ENCODE measurements at regions not wholly inside any gene's neighbourhood (a gene's known extent, or its start where the extent isn't known, plus 50 kb on each side); places are given as distances from the start of the nearest gene placed in this dataset.

- Histone ChIP-seq H3K9me3 (ENCODE audit: insufficient read depth in 2 of 2, low read depth in 1 of 2, low read length in 1 of 2) (no peaks in the 10 kb centered on the region), H3K23ac (ENCODE audit: insufficient read length) (no peak overlapping the region), H2BK12ac (ENCODE audit: low read depth, low read length) (no peak overlapping the region), H4K91ac (replicated peaks; ENCODE audit: insufficient read length, low read length) (no peak overlapping the region), H4K8ac (ENCODE audit: extremely low read depth, insufficient read depth, low read length) (peak overlapping the region; percentile 42; the same call in 1 of the 2 replicates), H2BK15ac (ENCODE audit: low read length) (no peak overlapping the region), H2BK5ac (ENCODE audit: low read depth, low read length) (no peak overlapping the region), H3K18ac (ENCODE audit: extremely low read depth, low read length) (no peak overlapping the region), H3K27me3 (replicated peaks in 1 of 4; ENCODE audit: control insufficient read depth in 3 of 4, extremely low read depth in 1 of 4, insufficient read depth in 3 of 4, low read length in 3 of 4) (peaks cover 22 to 79% (median 62%) of the 10 kb centered on the region in 4 experiments), H4K5ac (ENCODE audit: insufficient read length, low read depth, low read length) (no peak overlapping the region), H3K4me2 (ENCODE audit: insufficient read depth in 1 of 2, low read depth in 2 of 2, low read length in 2 of 2) (no peak overlapping the region), H3K27ac (ENCODE audit: low read depth, low read length) (no peak overlapping the region), H3K4me3 (ENCODE audit: extremely low read depth in 1 of 4, insufficient read depth in 2 of 4, low read depth in 3 of 4, low read length in 4 of 4) (no peak overlapping the region), H3K79me2 (ENCODE audit: control insufficient read depth in 1 of 2, insufficient read depth in 2 of 2, low read length in 2 of 2) (no peaks in the 10 kb centered on the region), H3K9ac (replicated peaks in 1 of 4; ENCODE audit: extremely low read depth in 1 of 4, low read depth in 3 of 4, low read length in 3 of 4) (no peak overlapping the region), H4K20me1 (replicated peaks in 1 of 2; ENCODE audit: control insufficient read depth in 1 of 2, insufficient read depth in 2 of 2, low read length in 2 of 2) (peaks cover 3 to 8% of the 10 kb centered on the region in 2 experiments), H3K36me3 (ENCODE audit: control insufficient read depth in 2 of 4, insufficient read depth in 4 of 4, low read length in 3 of 4) (no peaks in the 10 kb centered on the region), H2AFZ (ENCODE audit: low read length) (no peak overlapping the region), H3K4me1 (replicated peaks in 1 of 4; ENCODE audit: control insufficient read depth in 3 of 4, insufficient read depth in 4 of 4, low read length in 3 of 4) (peaks cover 0 to 16% (median 14%) of the 10 kb centered on the region in 4 experiments; a peak in 4 of 7 replicates), H2BK20ac (ENCODE audit: low read length) (no peak overlapping the region), H3K23me2 (ENCODE audit: low read depth, low read length) (peaks cover under 1% of the 10 kb centered on the region; the same call in 1 of the 2 replicates), H2AK5ac (ENCODE audit: low read depth, low read length) (no peak overlapping the region), H3K4ac (replicated peaks; ENCODE audit: insufficient read length, low read depth, low read length) (no peak overlapping the region), H3K14ac (ENCODE audit: insufficient read length) (no peak overlapping the region), H3K79me1 (ENCODE audit: low read depth, low read length) (no peaks in the 10 kb centered on the region), H3K56ac (replicated peaks; ENCODE audit: insufficient read length, low read depth, low read length) (no peak overlapping the region), H2BK120ac (replicated peaks; ENCODE audit: low read depth, low read length) (no peak overlapping the region)
- POLR2A ChIA-PET (ENCODE audit: partially characterized antibody): interaction anchor here (1.5 kb wide), 1 partner anchor 10 kb away, joined by 3 read pairs; no protein-coding TSS in a partner anchor
- no peak for FAIRE-seq
- CTCF ChIA-PET (ENCODE audit: partially characterized antibody): interaction anchor here (1.1 to 2.5 kb wide), 2 partner anchors 21 to 199 kb away, joined by 3 to 11 read pairs; partner anchors contain the start of gene FGF18
- WGBS, 2 experiments (ENCODE audit: extremely low coverage in 1 of 2, insufficient coverage in 1 of 2, insufficient read length in 1 of 2, insufficient replicate concordance in 2 of 2, low coverage in 1 of 2, low lambda C conversion rate in 2 of 2, missing lambda C conversion rate in 1 of 2): 93% methylated on average over 19 of the region's 19 CpGs; no CpG with 5 or more reads in 1 of the 2 experiments
- no peak for DNase-seq (ENCODE audit: low read depth in 1 of 2, low spot score in 2 of 2)
- no peak for TF ChIP-seq SP1 (IDR thresholded peaks at IDR 0.05; ENCODE audit: low read depth, low read length)
- TF ChIP-seq SIX5 (IDR thresholded peaks at IDR 0.05; ENCODE audit: low read depth, low read length): no peak
- TF ChIP-seq FOSL1 (IDR thresholded peaks at IDR 0.05; ENCODE audit: insufficient read depth, low read depth, low read length): no peak
- TF ChIP-seq KDM4A (IDR thresholded peaks at IDR 0.05; ENCODE audit: low read depth, low read length, severe bottlenecking): no peak
- TF ChIP-seq, protein P1, sequence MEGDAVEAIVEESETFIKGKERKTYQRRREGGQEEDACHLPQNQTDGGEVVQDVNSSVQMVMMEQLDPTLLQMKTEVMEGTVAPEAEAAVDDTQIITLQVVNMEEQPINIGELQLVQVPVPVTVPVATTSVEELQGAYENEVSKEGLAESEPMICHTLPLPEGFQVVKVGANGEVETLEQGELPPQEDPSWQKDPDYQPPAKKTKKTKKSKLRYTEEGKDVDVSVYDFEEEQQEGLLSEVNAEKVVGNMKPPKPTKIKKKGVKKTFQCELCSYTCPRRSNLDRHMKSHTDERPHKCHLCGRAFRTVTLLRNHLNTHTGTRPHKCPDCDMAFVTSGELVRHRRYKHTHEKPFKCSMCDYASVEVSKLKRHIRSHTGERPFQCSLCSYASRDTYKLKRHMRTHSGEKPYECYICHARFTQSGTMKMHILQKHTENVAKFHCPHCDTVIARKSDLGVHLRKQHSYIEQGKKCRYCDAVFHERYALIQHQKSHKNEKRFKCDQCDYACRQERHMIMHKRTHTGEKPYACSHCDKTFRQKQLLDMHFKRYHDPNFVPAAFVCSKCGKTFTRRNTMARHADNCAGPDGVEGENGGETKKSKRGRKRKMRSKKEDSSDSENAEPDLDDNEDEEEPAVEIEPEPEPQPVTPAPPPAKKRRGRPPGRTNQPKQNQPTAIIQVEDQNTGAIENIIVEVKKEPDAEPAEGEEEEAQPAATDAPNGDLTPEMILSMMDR (IDR thresholded peaks at IDR 0.05; ENCODE audit: control extremely low read depth in 1 of 3, insufficient read depth in 1 of 3, low read depth in 1 of 3, low read length in 3 of 3): no peak
- TF ChIP-seq MAX (IDR thresholded peaks at IDR 0.05): no peak
- TF ChIP-seq SUZ12 (IDR thresholded peaks at IDR 0.05; ENCODE audit: low read length): no peak
- TF ChIP-seq BACH1 (IDR thresholded peaks at IDR 0.05; ENCODE audit: low read length): no peak
Observed at GRCh38 chr5:171617817-171618591, 167.6 kb upstream of the SMIM23 start.

All from H1 (cell line).